Neuronal stem cell (in vitro differentiated cells): ENCODE measurements at regions not wholly inside any gene's neighbourhood (a gene's known extent, or its start where the extent isn't known, plus 50 kb on each side); places are given as distances from the start of the nearest gene placed in this dataset.

ENCODE experiments used
- DNase-seq: peaks from one replicate; pipeline ENCODE4 v3.0.0-alpha.2; 2013; ENCODE audit warnings: low spot score
- H2AFZ ChIP-seq: one replicate; pipeline ENCODE4 v1.6.1; 2013; ENCODE audit warnings: mild to moderate bottlenecking, low read length, inconsistent platforms
- H2AK5ac ChIP-seq: 2 replicates; pipeline ENCODE4 v1.6.1; 2013; ENCODE audit warnings: low read depth, mild to moderate bottlenecking, inconsistent platforms, low read length, moderate library complexity, mixed read lengths
- H2BK120ac ChIP-seq: 2 replicates; pipeline ENCODE4 v1.6.1; 2013; ENCODE audit warnings: low read depth, mild to moderate bottlenecking, inconsistent platforms, low read length, moderate library complexity, mixed read lengths
- H2BK12ac ChIP-seq: one replicate; pipeline ENCODE4 v1.6.1; 2013; ENCODE audit warnings: low read length, inconsistent platforms
- H2BK15ac ChIP-seq: 2 replicates; pipeline ENCODE4 v1.6.1; 2013; ENCODE audit warnings: mild to moderate bottlenecking, low read length, inconsistent platforms, mixed read lengths
- H2BK5ac ChIP-seq: one replicate; pipeline ENCODE4 v1.6.1; 2013; ENCODE audit warnings: inconsistent platforms, mild to moderate bottlenecking, low read length, moderate library complexity
- H3K14ac ChIP-seq: one replicate; pipeline ENCODE4 v1.6.1; 2013; ENCODE audit warnings: low read length, inconsistent platforms
- H3K18ac ChIP-seq: 2 replicates; pipeline ENCODE4 v1.6.1; 2013; ENCODE audit warnings: low read length, inconsistent platforms
- H3K23ac ChIP-seq: 2 replicates; pipeline ENCODE4 v1.6.1; 2013; ENCODE audit warnings: low read depth, mild to moderate bottlenecking, mixed read lengths, low read length, inconsistent platforms; ENCODE audit not compliant: poor library complexity
- H3K27ac ChIP-seq: replicated peaks from 3 replicates; pipeline ENCODE4 v1.5.1; 2013; ENCODE audit warnings: low read length, inconsistent platforms
- H3K27me3 ChIP-seq, 3 experiments: 2 replicates each; pipeline ENCODE4 v1.6.1; 2013; ENCODE audit warnings: low read length in 3 of 3, mild to moderate bottlenecking in 2 of 3, inconsistent platforms in 1 of 3, low read depth in 1 of 3, mixed read lengths in 1 of 3, moderate library complexity in 1 of 3; ENCODE audit not compliant: control insufficient read depth in 3 of 3, insufficient read depth in 3 of 3
- H3K36me3 ChIP-seq, 2 donors: replicated peaks in 1 of 2; 2 replicates each; pipeline ENCODE4 v1.6.1; 2013; ENCODE audit warnings: low read length in 2 of 2; ENCODE audit not compliant: control insufficient read depth in 2 of 2, insufficient read depth in 2 of 2
- H3K4ac ChIP-seq: 2 replicates; pipeline ENCODE4 v1.6.1; 2013; ENCODE audit warnings: inconsistent platforms, mild to moderate bottlenecking, low read length, moderate library complexity
- H3K4me1 ChIP-seq, 2 donors: 1 replicate in 1 of 2; 2 replicates in 1 of 2; pipeline ENCODE4 v1.6.1; 2013; ENCODE audit warnings: low read length in 2 of 2, low read depth in 1 of 2; ENCODE audit not compliant: control insufficient read depth in 2 of 2, insufficient read depth in 1 of 2
- H3K4me2 ChIP-seq: one replicate; pipeline ENCODE4 v1.6.1; 2013; ENCODE audit warnings: mild to moderate bottlenecking, low read length, inconsistent platforms; ENCODE audit not compliant: insufficient read depth, poor library complexity, severe bottlenecking
- H3K4me3 ChIP-seq, 2 donors: 2 replicates each; pipeline ENCODE4 v1.5.1; 2013; ENCODE audit warnings: low read length in 2 of 2, mild to moderate bottlenecking in 2 of 2, inconsistent platforms in 1 of 2, moderate library complexity in 1 of 2
- H3K79me1 ChIP-seq: one replicate; pipeline ENCODE4 v1.6.1; 2013; ENCODE audit warnings: low read depth, mild to moderate bottlenecking, inconsistent platforms, low read length, moderate library complexity
- H3K9ac ChIP-seq: one replicate; pipeline ENCODE4 v1.6.1; 2013; ENCODE audit warnings: mild to moderate bottlenecking, low read depth, low read length, inconsistent platforms; ENCODE audit not compliant: poor library complexity
- H3K9me3 ChIP-seq, 2 donors: replicated peaks in 1 of 2; 2 replicates each; pipeline versions ENCODE3 to v1.6.1; 2013; ENCODE audit warnings: low read length in 2 of 2, mild to moderate bottlenecking in 2 of 2, inconsistent platforms in 1 of 2, low read depth in 1 of 2, mixed read lengths in 1 of 2, moderate library complexity in 1 of 2; ENCODE audit not compliant: control insufficient read depth in 2 of 2, insufficient read depth in 1 of 2
- H4K8ac ChIP-seq: one replicate; pipeline ENCODE4 v1.6.1; 2013; ENCODE audit warnings: low read depth, mild to moderate bottlenecking, inconsistent platforms, low read length, moderate library complexity
- H4K91ac ChIP-seq: one replicate; pipeline ENCODE4 v1.6.1; 2013; ENCODE audit warnings: low read length, low read depth, mild to moderate bottlenecking, inconsistent platforms; ENCODE audit not compliant: poor library complexity
- WGBS, 2 donors: extraction: QIAGEN DNeasy Blood & Tissue Kit; methylation state at CpG; one replicate each; pipeline ENCODE4 v1.1.7; 2013; ENCODE audit warnings: missing lambda C conversion rate in 2 of 2, mixed read lengths in 1 of 2; ENCODE audit not compliant: insufficient read length in 2 of 2, insufficient replicate concordance in 1 of 2; ENCODE audit errors: extremely low coverage in 2 of 2; 5-methylcytosine and 5-hydroxymethylcytosine counted together

DNA sequence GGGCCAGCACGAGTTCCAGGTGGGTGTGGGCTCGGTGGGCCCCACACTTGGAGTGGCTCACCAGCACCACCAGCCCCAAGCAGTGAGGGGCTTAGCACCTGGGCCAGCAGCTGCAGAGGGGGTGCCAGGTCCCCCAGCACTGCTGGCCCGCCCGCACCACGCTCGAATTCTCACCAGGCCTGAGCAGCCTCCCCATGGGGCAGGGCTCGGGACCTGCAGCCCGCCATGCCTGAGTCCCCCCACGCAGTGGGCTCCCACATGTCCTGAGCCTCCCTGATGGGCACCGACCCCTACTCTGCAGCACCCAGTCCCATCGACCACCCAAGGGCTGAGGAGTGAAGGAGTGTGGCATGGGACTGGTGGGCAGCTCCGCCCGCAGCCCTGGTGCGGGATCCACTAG is 593.4 kb downstream of the GABRG1 start:
- H3K9ac ChIP-seq, result no peak overlapping the region
- H2BK120ac ChIP-seq, result no peak overlapping the region
- DNase-seq, result no peak
- no peak overlapping the region for H2BK5ac ChIP-seq
- peaks cover 0 to 1% of the 10 kb centered on the region in 2 donors for H3K9me3 ChIP-seq
- H3K4me2 ChIP-seq, result no peak overlapping the region
- H3K4ac ChIP-seq, result no peak overlapping the region
- no peak overlapping the region for H4K8ac ChIP-seq
- H3K18ac ChIP-seq, result no peak overlapping the region
- no peak overlapping the region for H2AK5ac ChIP-seq
- H3K4me3 ChIP-seq, result no peak overlapping the region
- no peaks in the 10 kb centered on the region for H3K27me3 ChIP-seq
- no peaks in the 10 kb centered on the region for H3K79me1 ChIP-seq
- no peak overlapping the region for H2BK15ac ChIP-seq
- H3K23ac ChIP-seq, result no peak overlapping the region
- H3K4me1 ChIP-seq, result no peaks in the 10 kb centered on the region
- H3K27ac ChIP-seq, result no peak overlapping the region
- WGBS, 2 donors, result no CpG with 5 or more reads among the region's 14 CpGs
- H2AFZ ChIP-seq, result no peak overlapping the region
- no peaks in the 10 kb centered on the region for H3K36me3 ChIP-seq
- no peak overlapping the region for H4K91ac ChIP-seq
- no peak overlapping the region for H3K14ac ChIP-seq
- no peak overlapping the region for H2BK12ac ChIP-seq

GRCh38 chr4:45527160-45527559 is 596.7 kb downstream of the GABRG1 start:
- Histone ChIP-seq H2AK5ac (no peak overlapping the region), H3K27me3 (no peaks in the 10 kb centered on the region), H3K27ac (no peak overlapping the region), H3K36me3 (no peaks in the 10 kb centered on the region), H3K4ac (no peak overlapping the region), H3K18ac (no peak overlapping the region), H2BK120ac (no peak overlapping the region), H2AFZ (no peak overlapping the region), H4K8ac (no peak overlapping the region), H3K9me3 (peaks cover 0 to 1% of the 10 kb centered on the region in 2 donors), H3K23ac (no peak overlapping the region), H3K14ac (no peak overlapping the region), H3K79me1 (no peaks in the 10 kb centered on the region), H2BK5ac (no peak overlapping the region), H2BK12ac (no peak overlapping the region), H2BK15ac (no peak overlapping the region), H3K4me1 (no peaks in the 10 kb centered on the region), H3K4me2 (no peak overlapping the region), H4K91ac (no peak overlapping the region), H3K9ac (no peak overlapping the region), H3K4me3 (no peak overlapping the region)
- WGBS, 2 donors, result no CpG with 5 or more reads among the region's 3 CpGs
- no peak for DNase-seq

DNA sequence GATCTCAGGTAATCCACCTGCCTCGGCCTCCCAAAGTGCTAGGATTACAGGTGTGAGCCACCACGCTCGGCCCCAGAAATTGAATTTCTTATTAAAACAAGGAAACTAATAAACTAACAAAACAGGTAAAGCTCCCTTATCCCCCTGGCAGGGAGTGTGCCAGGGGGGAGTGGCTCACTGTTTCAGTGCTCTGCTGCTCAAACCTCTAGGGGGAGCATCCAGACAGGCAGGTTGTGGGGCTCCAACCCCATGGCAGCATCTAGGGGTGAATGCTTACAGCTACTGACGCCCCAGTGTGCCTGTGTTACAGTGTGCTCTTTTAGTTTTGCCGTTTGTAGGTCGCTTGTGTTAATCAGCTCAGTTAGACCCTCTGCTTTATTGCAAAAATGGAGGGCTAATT is 605.0 kb downstream of the GABRG1 start:
- Histone ChIP-seq H3K9me3 (no peaks in the 10 kb centered on the region), H2AFZ (no peak overlapping the region), H4K8ac (no peak overlapping the region), H3K4ac (no peak overlapping the region), H2BK15ac (no peak overlapping the region), H3K79me1 (no peaks in the 10 kb centered on the region), H3K23ac (no peak overlapping the region), H3K27ac (no peak overlapping the region), H2BK5ac (no peak overlapping the region), H4K91ac (no peak overlapping the region), H3K36me3 (no peaks in the 10 kb centered on the region), H3K27me3 (no peaks in the 10 kb centered on the region), H3K4me1 (no peaks in the 10 kb centered on the region), H3K4me3 (no peak overlapping the region), H3K4me2 (no peak overlapping the region), H2AK5ac (no peak overlapping the region), H2BK120ac (no peak overlapping the region), H3K9ac (no peak overlapping the region), H3K14ac (no peak overlapping the region), H3K18ac (no peak overlapping the region), H2BK12ac (no peak overlapping the region)
- DNase-seq, result no peak
- no CpG with 5 or more reads among the region's 6 CpGs for WGBS, 2 donors

- H2AFZ ChIP-seq, result no peak overlapping the region
- H3K4ac ChIP-seq, result no peak overlapping the region
- H2BK15ac ChIP-seq, result no peak overlapping the region
- no peaks in the 10 kb centered on the region for H3K27me3 ChIP-seq
- H2BK12ac ChIP-seq, result no peak overlapping the region
- H3K79me1 ChIP-seq, result no peaks in the 10 kb centered on the region
- H4K8ac ChIP-seq, result no peak overlapping the region
- H3K18ac ChIP-seq, result no peak overlapping the region
- H3K23ac ChIP-seq, result no peak overlapping the region
- no CpG with 5 or more reads among the region's 2 CpGs for WGBS, 2 donors
- no peak overlapping the region for H3K4me3 ChIP-seq
- no peaks in the 10 kb centered on the region for H3K36me3 ChIP-seq
- no peak overlapping the region for H3K4me2 ChIP-seq
- no peak overlapping the region for H3K27ac ChIP-seq
- no peak for DNase-seq
- no peak overlapping the region for H3K14ac ChIP-seq
- no peak overlapping the region for H4K91ac ChIP-seq
- H2BK120ac ChIP-seq, result no peak overlapping the region
- H3K9me3 ChIP-seq, result no peaks in the 10 kb centered on the region
- no peak overlapping the region for H3K9ac ChIP-seq
- H2BK5ac ChIP-seq, result no peak overlapping the region
- no peak overlapping the region for H2AK5ac ChIP-seq
- no peaks in the 10 kb centered on the region for H3K4me1 ChIP-seq
Measured at GRCh38 chr4:45502471-45502870, 621.4 kb downstream of the GABRG1 start.
